ENCODE measurements at regions not wholly inside any gene's neighbourhood (a gene's known extent, or its start where the extent isn't known, plus 50 kb on each side); places are given as distances from the start of the nearest gene placed in this dataset.
"Not testable (repeated sequence)": the region's sequence is repeated elsewhere in the genome, so short reads cannot be mapped to it uniquely, and the experiment has no call there.

GRCh38 chr21:31609081-31609480 lies 50.4 kb upstream of the SOD1 start:
- H3K4me1 Mint-ChIP-seq (ENCODE audit: low read depth), result peaks cover 5% of the 10 kb centered on the region
- H3K36me3 Mint-ChIP-seq (ENCODE audit: low read depth), result peaks cover 4% of the 10 kb centered on the region
- H3K27ac Mint-ChIP-seq, result no peak overlapping the region
- peaks cover 15% of the 10 kb centered on the region for H3K27me3 Mint-ChIP-seq
- H3K4me3 Mint-ChIP-seq, result no peak overlapping the region
- peaks cover 4% of the 10 kb centered on the region for H3K9me3 Mint-ChIP-seq

GRCh38 chr21:31607791-31608190 lies 51.7 kb upstream of the SOD1 start:
- Mint-ChIP-seq H3K9me3 (peaks cover 4% of the 10 kb centered on the region), H3K27me3 (peaks cover 12% of the 10 kb centered on the region), H3K4me3 (no peak overlapping the region), H3K36me3 (ENCODE audit: low read depth) (peaks cover 4% of the 10 kb centered on the region), H3K4me1 (ENCODE audit: low read depth) (no peaks in the 10 kb centered on the region), H3K27ac (no peak overlapping the region)

GRCh38 chr21:31606081-31606874 lies 53.2 kb upstream of the SOD1 start:
- H3K4me1 Mint-ChIP-seq (ENCODE audit: low read depth), result no peaks in the 10 kb centered on the region
- H3K27me3 Mint-ChIP-seq, result peaks cover 4% of the 10 kb centered on the region
- H3K4me3 Mint-ChIP-seq, result no peak overlapping the region
- H3K27ac Mint-ChIP-seq, result no peak overlapping the region
- peaks cover under 1% of the 10 kb centered on the region for H3K9me3 Mint-ChIP-seq
- H3K36me3 Mint-ChIP-seq (ENCODE audit: low read depth), result peaks cover under 1% of the 10 kb centered on the region

GRCh38 chr21:31604591-31605190 lies 54.8 kb upstream of the SOD1 start:
- Mint-ChIP-seq H3K4me1 (ENCODE audit: low read depth) (no peaks in the 10 kb centered on the region), H3K4me3 (no peak overlapping the region), H3K9me3 (no peaks in the 10 kb centered on the region), H3K27ac (no peak overlapping the region), H3K36me3 (ENCODE audit: low read depth) (no peaks in the 10 kb centered on the region), H3K27me3 (no peaks in the 10 kb centered on the region)

GRCh38 chr21:31599563-31599962 lies 59.9 kb upstream of the SOD1 start:
- Mint-ChIP-seq H3K4me1 (ENCODE audit: low read depth) (no peaks in the 10 kb centered on the region), H3K27me3 (no peaks in the 10 kb centered on the region), H3K36me3 (ENCODE audit: low read depth) (no peaks in the 10 kb centered on the region), H3K4me3 (no peak overlapping the region), H3K9me3 (no peaks in the 10 kb centered on the region), H3K27ac (no peak overlapping the region)

- no peaks in the 10 kb centered on the region for H3K27me3 Mint-ChIP-seq
- H3K4me1 Mint-ChIP-seq (ENCODE audit: low read depth), result no peaks in the 10 kb centered on the region
- H3K4me3 Mint-ChIP-seq, result no peak overlapping the region
- no peaks in the 10 kb centered on the region for H3K9me3 Mint-ChIP-seq
- H3K27ac Mint-ChIP-seq, result no peak overlapping the region
- no peaks in the 10 kb centered on the region for H3K36me3 Mint-ChIP-seq (ENCODE audit: low read depth)
These were observed 60.5 kb upstream of the SOD1 start for GRCh38 chr21:31599013-31599412.

- Mint-ChIP-seq H3K9me3 (no peaks in the 10 kb centered on the region), H3K27ac (no peak overlapping the region), H3K27me3 (no peaks in the 10 kb centered on the region), H3K36me3 (ENCODE audit: low read depth) (no peaks in the 10 kb centered on the region), H3K4me3 (no peak overlapping the region), H3K4me1 (ENCODE audit: low read depth) (no peaks in the 10 kb centered on the region)
These were observed 61.8 kb upstream of the SOD1 start for GRCh38 chr21:31597683-31598082.

GRCh38 chr21:31596055-31596454 lies 63.4 kb upstream of the SOD1 start:
- no peak overlapping the region for H3K4me3 Mint-ChIP-seq
- no peaks in the 10 kb centered on the region for H3K4me1 Mint-ChIP-seq (ENCODE audit: low read depth)
- no peak overlapping the region for H3K27ac Mint-ChIP-seq
- no peaks in the 10 kb centered on the region for H3K27me3 Mint-ChIP-seq
- H3K9me3 Mint-ChIP-seq, result no peaks in the 10 kb centered on the region
- no peaks in the 10 kb centered on the region for H3K36me3 Mint-ChIP-seq (ENCODE audit: low read depth)

- H3K36me3 Mint-ChIP-seq (ENCODE audit: low read depth), result no peaks in the 10 kb centered on the region
- no peaks in the 10 kb centered on the region for H3K9me3 Mint-ChIP-seq
- no peaks in the 10 kb centered on the region for H3K4me1 Mint-ChIP-seq (ENCODE audit: low read depth)
- H3K27ac Mint-ChIP-seq, result no peak overlapping the region
- H3K27me3 Mint-ChIP-seq, result no peaks in the 10 kb centered on the region
- no peak overlapping the region for H3K4me3 Mint-ChIP-seq
These were observed 64.8 kb upstream of the SOD1 start for GRCh38 chr21:31594726-31595125.

- no peak overlapping the region for H3K4me3 Mint-ChIP-seq
- H3K4me1 Mint-ChIP-seq (ENCODE audit: low read depth), result no peaks in the 10 kb centered on the region
- no peak overlapping the region for H3K27ac Mint-ChIP-seq
- no peaks in the 10 kb centered on the region for H3K36me3 Mint-ChIP-seq (ENCODE audit: low read depth)
- no peaks in the 10 kb centered on the region for H3K9me3 Mint-ChIP-seq
- H3K27me3 Mint-ChIP-seq, result no peaks in the 10 kb centered on the region
These were observed 65.2 kb upstream of the SOD1 start for GRCh38 chr21:31594279-31594678.

GRCh38 chr21:31592963-31593560 lies 66.4 kb upstream of the SOD1 start:
- H3K9me3 Mint-ChIP-seq, result no peaks in the 10 kb centered on the region
- no peak overlapping the region for H3K27ac Mint-ChIP-seq
- H3K36me3 Mint-ChIP-seq (ENCODE audit: low read depth), result no peaks in the 10 kb centered on the region

GRCh38 chr21:31592516-31592915 lies 67.0 kb upstream of the SOD1 start:
- no peaks in the 10 kb centered on the region for H3K27me3 Mint-ChIP-seq
- H3K36me3 Mint-ChIP-seq (ENCODE audit: low read depth), result no peaks in the 10 kb centered on the region
- H3K4me1 Mint-ChIP-seq (ENCODE audit: low read depth), result no peaks in the 10 kb centered on the region
- H3K4me3 Mint-ChIP-seq, result no peak overlapping the region
- H3K9me3 Mint-ChIP-seq, result no peaks in the 10 kb centered on the region
- no peak overlapping the region for H3K27ac Mint-ChIP-seq

More at GRCh38 chr21:31592963-31593560, 66.4 kb upstream of the SOD1 start:
- Mint-ChIP-seq H3K27me3 (no peaks in the 10 kb centered on the region), H3K4me3 (no peak overlapping the region), H3K4me1 (ENCODE audit: low read depth) (no peaks in the 10 kb centered on the region)

- no peak overlapping the region for H3K4me3 Mint-ChIP-seq
- H3K36me3 Mint-ChIP-seq (ENCODE audit: low read depth), result no peaks in the 10 kb centered on the region
- H3K4me1 Mint-ChIP-seq (ENCODE audit: low read depth), result no peaks in the 10 kb centered on the region
- no peak overlapping the region for H3K27ac Mint-ChIP-seq
- H3K27me3 Mint-ChIP-seq, result no peaks in the 10 kb centered on the region
- H3K9me3 Mint-ChIP-seq, result no peaks in the 10 kb centered on the region
These were observed 69.7 kb upstream of the SOD1 start for GRCh38 chr21:31589820-31590219.

- no peak overlapping the region for H3K4me3 Mint-ChIP-seq
- no peak overlapping the region for H3K27ac Mint-ChIP-seq
- H3K9me3 Mint-ChIP-seq, result no peaks in the 10 kb centered on the region
- no peaks in the 10 kb centered on the region for H3K4me1 Mint-ChIP-seq (ENCODE audit: low read depth)
- no peaks in the 10 kb centered on the region for H3K36me3 Mint-ChIP-seq (ENCODE audit: low read depth)
- no peaks in the 10 kb centered on the region for H3K27me3 Mint-ChIP-seq
These were observed 73.4 kb upstream of the SOD1 start for GRCh38 chr21:31586118-31586517.

- not testable (repeated sequence) for H3K4me3 Mint-ChIP-seq; H3K9me3 Mint-ChIP-seq; H3K27ac Mint-ChIP-seq; H3K4me1 Mint-ChIP-seq (ENCODE audit: low read depth); H3K36me3 Mint-ChIP-seq (ENCODE audit: low read depth); H3K27me3 Mint-ChIP-seq
These were observed 75.6 kb upstream of the SOD1 start for GRCh38 chr21:31583937-31584336.
